ENCODE measurements at regions not wholly inside any gene's neighbourhood (a gene's known extent, or its start where the extent isn't known, plus 50 kb on each side); places are given as distances from the start of the nearest gene placed in this dataset.

DNA sequence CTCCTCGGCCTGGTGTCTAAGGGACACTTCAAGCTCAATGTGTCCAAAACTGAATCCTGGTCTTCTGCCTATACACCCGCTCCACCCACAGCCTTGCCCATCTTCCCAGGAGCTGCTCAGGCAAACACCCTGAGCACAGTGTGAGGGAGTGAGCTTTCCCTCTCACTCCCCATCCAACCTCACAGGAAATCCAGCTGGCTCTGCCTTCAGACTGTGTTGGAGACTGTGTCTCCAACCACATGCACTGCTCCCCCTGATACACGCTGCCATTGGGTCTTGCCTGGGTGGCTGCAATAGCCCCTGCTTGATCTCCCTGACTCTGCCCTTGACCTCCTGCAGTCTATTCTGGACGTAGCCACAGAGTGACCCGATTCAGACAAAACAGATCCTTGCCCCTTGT, 319.5 kb upstream of the MSX2 start:
- no peak for ATAC-seq
- CTCF ChIA-PET: no interaction called here
- intact Hi-C loops (cut with micrococcal nuclease): no loop called here

DNA sequence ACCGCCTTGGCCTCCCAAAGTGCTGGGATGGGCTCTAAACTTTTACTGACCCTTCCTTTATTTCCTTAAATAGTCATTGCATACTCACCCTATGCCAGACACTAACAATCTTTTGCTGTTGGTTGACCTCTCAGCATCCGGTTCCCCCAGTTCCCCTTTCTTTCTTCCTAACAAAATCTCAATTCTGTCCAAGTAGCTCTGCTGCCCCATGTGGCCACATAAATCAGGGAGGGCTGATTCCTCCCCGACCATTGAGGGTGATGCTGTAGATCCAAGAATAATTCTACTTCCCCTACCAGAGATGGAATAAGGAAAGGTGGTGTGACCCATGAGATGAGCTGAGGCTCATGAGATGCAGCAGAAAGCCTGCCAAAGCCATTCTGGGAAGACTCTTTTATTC, 315.3 kb upstream of the MSX2 start:
- ChIA-PET CTCF (interaction anchor here (1.9 kb wide), 1 partner anchor 10 kb away, joined by 11 read pairs; no protein-coding TSS in a partner anchor), POLR2A (no interaction called here)
- ATAC-seq (no peak), DNase-seq (no peak)
- Mint-ChIP-seq H3K27ac (no peak overlapping the region), H3K4me1 (ENCODE audit: low read depth) (no peaks in the 10 kb centered on the region), H3K4me3 (no peak overlapping the region), H3K9me3 (no peaks in the 10 kb centered on the region), H3K36me3 (ENCODE audit: low read depth) (no peaks in the 10 kb centered on the region), H3K27me3 (peaks cover 16% of the 10 kb centered on the region)
- TF ChIP-seq, protein P1, sequence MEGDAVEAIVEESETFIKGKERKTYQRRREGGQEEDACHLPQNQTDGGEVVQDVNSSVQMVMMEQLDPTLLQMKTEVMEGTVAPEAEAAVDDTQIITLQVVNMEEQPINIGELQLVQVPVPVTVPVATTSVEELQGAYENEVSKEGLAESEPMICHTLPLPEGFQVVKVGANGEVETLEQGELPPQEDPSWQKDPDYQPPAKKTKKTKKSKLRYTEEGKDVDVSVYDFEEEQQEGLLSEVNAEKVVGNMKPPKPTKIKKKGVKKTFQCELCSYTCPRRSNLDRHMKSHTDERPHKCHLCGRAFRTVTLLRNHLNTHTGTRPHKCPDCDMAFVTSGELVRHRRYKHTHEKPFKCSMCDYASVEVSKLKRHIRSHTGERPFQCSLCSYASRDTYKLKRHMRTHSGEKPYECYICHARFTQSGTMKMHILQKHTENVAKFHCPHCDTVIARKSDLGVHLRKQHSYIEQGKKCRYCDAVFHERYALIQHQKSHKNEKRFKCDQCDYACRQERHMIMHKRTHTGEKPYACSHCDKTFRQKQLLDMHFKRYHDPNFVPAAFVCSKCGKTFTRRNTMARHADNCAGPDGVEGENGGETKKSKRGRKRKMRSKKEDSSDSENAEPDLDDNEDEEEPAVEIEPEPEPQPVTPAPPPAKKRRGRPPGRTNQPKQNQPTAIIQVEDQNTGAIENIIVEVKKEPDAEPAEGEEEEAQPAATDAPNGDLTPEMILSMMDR (IDR thresholded peaks at IDR 0.05): no peak
- intact Hi-C loops (cut with micrococcal nuclease): no loop called here

More for the DNA sequence above, 319.5 kb upstream of the MSX2 start:
- H3K4me3 Mint-ChIP-seq: no peak overlapping the region
- H3K27ac Mint-ChIP-seq: no peak overlapping the region
- no peaks in the 10 kb centered on the region for H3K9me3 Mint-ChIP-seq
- no peaks in the 10 kb centered on the region for H3K36me3 Mint-ChIP-seq (ENCODE audit: low read depth)
- H3K27me3 Mint-ChIP-seq: peaks cover 12% of the 10 kb centered on the region
- DNase-seq: no peak
- TF ChIP-seq, protein P1 (IDR thresholded peaks at IDR 0.05): no peak
- POLR2A ChIA-PET: no interaction called here
- H3K4me1 Mint-ChIP-seq (ENCODE audit: low read depth): no peaks in the 10 kb centered on the region

DNA sequence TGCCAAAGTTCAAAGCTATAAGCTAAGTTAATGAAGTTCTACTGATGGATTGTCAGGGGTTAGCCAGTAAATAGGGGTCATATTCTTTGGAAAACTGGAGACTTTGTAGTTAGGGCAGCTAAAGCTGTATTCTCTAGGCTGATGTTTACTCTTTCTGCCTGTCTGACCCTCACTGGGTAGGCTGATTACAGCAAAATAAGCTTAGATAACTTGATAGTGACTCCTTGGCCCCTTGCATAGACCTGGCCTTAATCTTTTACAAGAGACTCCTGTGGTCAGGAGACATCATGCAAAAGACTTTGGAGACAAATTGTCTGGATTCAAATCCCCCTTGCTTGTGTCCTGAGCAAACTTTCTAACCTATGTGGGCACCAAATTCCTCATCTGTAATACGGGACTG, 314.4 kb upstream of the MSX2 start:
- ATAC-seq (no peak), DNase-seq (no peak)
- Mint-ChIP-seq H3K4me1 (ENCODE audit: low read depth) (no peaks in the 10 kb centered on the region), H3K27me3 (peaks cover 15% of the 10 kb centered on the region), H3K36me3 (ENCODE audit: low read depth) (no peaks in the 10 kb centered on the region), H3K27ac (no peak overlapping the region), H3K9me3 (no peaks in the 10 kb centered on the region), H3K4me3 (no peak overlapping the region)
- TF ChIP-seq, protein P1 (IDR thresholded peaks at IDR 0.05): no peak
- POLR2A ChIA-PET: no interaction called here
- intact Hi-C loops (cut with micrococcal nuclease): no loop called here
- CTCF ChIA-PET: interaction anchor here (1.8 to 1.9 kb wide), 2 partner anchors 9 to 10 kb away, joined by 9 to 11 read pairs; no protein-coding TSS in a partner anchor

DNA sequence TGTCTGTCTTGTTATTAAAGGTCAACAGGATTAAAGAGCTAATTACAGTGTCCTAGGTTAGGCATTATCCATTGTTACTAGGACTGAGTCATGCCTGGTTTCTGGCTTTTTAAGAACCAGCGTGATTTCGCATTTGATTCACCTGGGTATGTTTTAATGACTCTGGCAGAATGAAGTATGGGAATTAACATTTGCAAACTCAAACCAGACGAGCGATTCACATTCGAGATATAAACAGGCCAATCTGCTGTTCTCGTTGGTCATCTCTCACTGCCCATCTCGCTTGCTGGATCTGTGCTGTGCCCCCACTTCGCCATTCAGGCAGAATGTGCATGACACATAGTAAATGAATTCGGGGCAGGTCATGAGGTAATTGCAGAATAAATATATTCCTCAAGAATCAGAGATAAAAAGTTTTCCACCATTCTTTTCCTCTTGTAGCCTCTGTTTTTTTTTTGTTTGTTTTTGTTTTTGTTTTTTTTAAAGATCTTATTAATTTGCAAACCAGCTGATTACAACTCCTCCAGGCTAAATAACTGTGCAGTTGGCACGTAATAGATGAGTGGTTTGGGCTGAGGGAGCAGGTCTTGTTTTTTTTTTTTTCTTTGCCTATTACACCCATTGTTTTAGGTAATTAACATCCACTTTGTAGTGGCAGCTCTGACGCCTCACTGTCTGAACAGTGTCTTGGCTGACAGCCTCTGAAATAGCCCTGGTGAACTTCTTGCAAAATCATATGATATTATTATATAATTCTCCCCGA, 313.5 kb upstream of the MSX2 start:
- CTCF ChIA-PET: interaction anchor here (1.8 kb wide), 1 partner anchor 9 kb away, joined by 9 read pairs; no protein-coding TSS in a partner anchor
- intact Hi-C loops (cut with micrococcal nuclease): no loop called here
- TF ChIP-seq, protein P1 (IDR thresholded peaks at IDR 0.05): no peak
- Mint-ChIP-seq H3K27ac (no peak overlapping the region), H3K27me3 (peaks cover 18% of the 10 kb centered on the region), H3K9me3 (no peaks in the 10 kb centered on the region), H3K4me3 (no peak overlapping the region), H3K36me3 (ENCODE audit: low read depth) (no peaks in the 10 kb centered on the region), H3K4me1 (ENCODE audit: low read depth) (no peaks in the 10 kb centered on the region)
- ATAC-seq (no peak), DNase-seq (no peak)
- POLR2A ChIA-PET: no interaction called here

DNA sequence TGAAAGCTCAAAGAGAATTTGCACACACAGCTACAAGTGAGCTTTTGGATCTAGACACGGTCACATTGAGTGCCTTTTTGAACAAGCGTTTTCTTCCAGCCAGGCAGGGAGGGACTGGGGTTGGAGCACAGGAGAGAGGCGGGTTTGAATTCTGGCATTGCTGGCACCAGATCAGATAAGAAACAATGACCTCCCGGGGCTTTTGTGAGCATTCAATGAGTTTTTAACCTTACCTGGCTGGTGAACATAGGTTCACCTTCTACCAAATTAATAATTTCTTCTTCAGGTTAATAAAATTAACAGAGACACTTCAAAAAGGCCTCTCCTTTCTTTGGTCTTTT, 312.9 kb upstream of the MSX2 start:
- intact Hi-C loops (cut with micrococcal nuclease): no loop called here

More for the DNA sequence above, 312.9 kb upstream of the MSX2 start:
- Mint-ChIP-seq H3K4me3 (no peak overlapping the region), H3K27me3 (peaks cover 21% of the 10 kb centered on the region), H3K9me3 (no peaks in the 10 kb centered on the region), H3K27ac (no peak overlapping the region), H3K4me1 (ENCODE audit: low read depth) (no peaks in the 10 kb centered on the region), H3K36me3 (ENCODE audit: low read depth) (no peaks in the 10 kb centered on the region)
- ChIA-PET POLR2A (no interaction called here), CTCF (interaction anchor here (1.8 kb wide), 1 partner anchor 8 kb away, joined by 9 read pairs; no protein-coding TSS in a partner anchor)
- TF ChIP-seq, protein P1 (IDR thresholded peaks at IDR 0.05): no peak
- DNase-seq (no peak), ATAC-seq (no peak)

All from activated CD8-positive, alpha-beta T cell treated with anti-CD3 and anti-CD28 coated beads for 36 hours (primary cell).